MM.1S (cell line): ENCODE measurements at regions not wholly inside any gene's neighbourhood (a gene's known extent, or its start where the extent isn't known, plus 50 kb on each side); places are given as distances from the start of the nearest gene placed in this dataset.

Source experiments
- DNase-seq: peaks from one replicate; pipeline ENCODE4 v3.0.0-alpha.2; 2015
- H2AFZ ChIP-seq: fragments of 300-600 bp; sonication (generic); 2 replicates; pipeline ENCODE4 v1.6.0; 2016; ENCODE audit warnings: antibody characterized with exemption, low read length
- H3F3A ChIP-seq: fragments of 300-600 bp; sonication (generic); 2 replicates; pipeline ENCODE4 v1.6.1; 2016; ENCODE audit warnings: mild to moderate bottlenecking, antibody characterized with exemption, low read length, moderate library complexity, mixed read lengths; ENCODE audit not compliant: insufficient read depth
- H3K27ac ChIP-seq: fragments of 300-600 bp; sonication (generic); 2 replicates; pipeline ENCODE4 v1.5.1; 2016; ENCODE audit warnings: mild to moderate bottlenecking, low read length
- H3K27me3 ChIP-seq: fragments of 300-600 bp; sonication (generic); replicated peaks from 2 replicates; pipeline ENCODE4 v1.6.0; 2016; ENCODE audit warnings: low read length; ENCODE audit not compliant: insufficient read depth
- H3K36me3 ChIP-seq: fragments of 300-600 bp; sonication (generic); replicated peaks from 2 replicates; pipeline ENCODE4 v1.6.1; 2016; ENCODE audit warnings: mild to moderate bottlenecking, low read length, mixed read lengths; ENCODE audit not compliant: insufficient read depth
- H3K4me1 ChIP-seq: fragments of 300-600 bp; sonication (generic); 2 replicates; pipeline ENCODE4 v1.6.1; 2016; ENCODE audit warnings: low read length, mixed read lengths
- H3K4me2 ChIP-seq: fragments of 300-600 bp; sonication (generic); 2 replicates; pipeline ENCODE4 v1.6.0; 2016; ENCODE audit warnings: low read depth, low read length
- H3K4me3 ChIP-seq: fragments of 300-600 bp; sonication (generic); 2 replicates; pipeline ENCODE4 v1.5.1; 2016; ENCODE audit warnings: low read length, mixed read lengths
- H3K79me2 ChIP-seq: fragments of 300-600 bp; sonication (generic); 2 replicates; pipeline ENCODE4 v1.6.1; 2016; ENCODE audit warnings: mixed run types, low read length, mixed read lengths
- H3K9ac ChIP-seq: fragments of 300-600 bp; sonication (generic); 2 replicates; pipeline ENCODE4 v1.6.1; 2016; ENCODE audit warnings: low read length, mixed read lengths
- H3K9me2 ChIP-seq: fragments of 300-600 bp; sonication (generic); replicated peaks from 2 replicates; pipeline ENCODE4 v1.6.1; 2016; ENCODE audit warnings: mild to moderate bottlenecking, low read length, mixed read lengths; ENCODE audit not compliant: insufficient read depth
- H3K9me3 ChIP-seq: fragments of 300-600 bp; sonication (generic); replicated peaks from 2 replicates; pipeline ENCODE4 v1.6.1; 2016; ENCODE audit warnings: mild to moderate bottlenecking, low read length, mixed read lengths; ENCODE audit not compliant: insufficient read depth
- H4K20me1 ChIP-seq: fragments of 300-600 bp; sonication (generic); 2 replicates; pipeline ENCODE4 v1.6.1; 2016; ENCODE audit warnings: mild to moderate bottlenecking, low read length, moderate library complexity, mixed read lengths; ENCODE audit not compliant: insufficient read depth
- EZH2 ChIP-seq: fragments of 300-600 bp; sonication (generic); optimal IDR thresholded peaks from 2 replicates; pipeline ENCODE3; 2017; ENCODE audit warnings: low read depth, mild to moderate bottlenecking, antibody characterized with exemption, low read length, mixed read lengths
- EZH2phosphoT487 ChIP-seq: fragments of 300-600 bp; sonication (generic); IDR thresholded peaks from 2 replicates; pipeline ENCODE4 v1.6.1; 2018; ENCODE audit warnings: antibody characterized with exemption, low read length
- TF ChIP-seq, protein P1 (sequence below): fragments of 300-600 bp; sonication (generic); IDR thresholded peaks from 2 replicates; pipeline ENCODE4 v1.5.1; 2016; ENCODE audit warnings: antibody characterized with exemption, low read length, mixed read lengths

- H3K36me3 ChIP-seq, result no peaks in the 10 kb centered on the region
- H3K27me3 ChIP-seq, result no peaks in the 10 kb centered on the region
- H3K4me1 ChIP-seq, result no peaks in the 10 kb centered on the region
- no peak for DNase-seq
- H3K4me2 ChIP-seq, result no peak overlapping the region
- H2AFZ ChIP-seq, result no peak overlapping the region
- no peak overlapping the region for H3K9ac ChIP-seq
- H3K27ac ChIP-seq, result no peak overlapping the region
- TF ChIP-seq EZH2phosphoT487 (no peak), EZH2 (no peak)
- TF ChIP-seq, protein P1, sequence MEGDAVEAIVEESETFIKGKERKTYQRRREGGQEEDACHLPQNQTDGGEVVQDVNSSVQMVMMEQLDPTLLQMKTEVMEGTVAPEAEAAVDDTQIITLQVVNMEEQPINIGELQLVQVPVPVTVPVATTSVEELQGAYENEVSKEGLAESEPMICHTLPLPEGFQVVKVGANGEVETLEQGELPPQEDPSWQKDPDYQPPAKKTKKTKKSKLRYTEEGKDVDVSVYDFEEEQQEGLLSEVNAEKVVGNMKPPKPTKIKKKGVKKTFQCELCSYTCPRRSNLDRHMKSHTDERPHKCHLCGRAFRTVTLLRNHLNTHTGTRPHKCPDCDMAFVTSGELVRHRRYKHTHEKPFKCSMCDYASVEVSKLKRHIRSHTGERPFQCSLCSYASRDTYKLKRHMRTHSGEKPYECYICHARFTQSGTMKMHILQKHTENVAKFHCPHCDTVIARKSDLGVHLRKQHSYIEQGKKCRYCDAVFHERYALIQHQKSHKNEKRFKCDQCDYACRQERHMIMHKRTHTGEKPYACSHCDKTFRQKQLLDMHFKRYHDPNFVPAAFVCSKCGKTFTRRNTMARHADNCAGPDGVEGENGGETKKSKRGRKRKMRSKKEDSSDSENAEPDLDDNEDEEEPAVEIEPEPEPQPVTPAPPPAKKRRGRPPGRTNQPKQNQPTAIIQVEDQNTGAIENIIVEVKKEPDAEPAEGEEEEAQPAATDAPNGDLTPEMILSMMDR, result no peak
- no peaks in the 10 kb centered on the region for H3K9me2 ChIP-seq
- no peaks in the 10 kb centered on the region for H3K79me2 ChIP-seq
- H4K20me1 ChIP-seq, result no peaks in the 10 kb centered on the region
- H3K9me3 ChIP-seq, result no peaks in the 10 kb centered on the region
- no peak overlapping the region for H3K4me3 ChIP-seq
- no peaks in the 10 kb centered on the region for H3F3A ChIP-seq
These were observed 166.1 kb upstream of the SLIT2 start for GRCh38 chr4:20085653-20086052.

DNA sequence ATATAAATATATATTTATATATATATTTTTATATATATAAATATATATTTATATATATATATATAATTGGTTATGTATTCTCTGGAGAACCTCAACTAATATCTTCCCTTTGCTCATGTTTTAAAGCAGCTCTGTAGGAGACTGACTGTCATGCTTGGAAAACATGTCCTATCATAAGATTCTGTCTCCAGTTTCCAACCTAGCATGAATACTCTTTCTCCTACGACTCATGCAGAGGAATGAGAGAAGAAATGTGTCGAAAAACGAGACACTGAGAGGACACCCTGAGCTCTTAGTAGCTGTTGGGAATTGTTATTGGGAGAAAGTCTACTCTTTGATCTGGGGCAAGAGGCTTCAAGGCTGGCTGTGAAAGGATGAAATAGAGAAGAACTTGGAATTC, 166.5 kb upstream of the SLIT2 start:
- Histone ChIP-seq H3K36me3 (no peaks in the 10 kb centered on the region), H3K9me3 (no peaks in the 10 kb centered on the region), H3K4me1 (no peaks in the 10 kb centered on the region), H3K79me2 (no peaks in the 10 kb centered on the region), H3F3A (no peaks in the 10 kb centered on the region), H3K4me3 (no peak overlapping the region), H3K27me3 (no peaks in the 10 kb centered on the region), H3K9ac (no peak overlapping the region), H3K27ac (no peak overlapping the region), H3K9me2 (no peaks in the 10 kb centered on the region), H2AFZ (no peak overlapping the region), H3K4me2 (no peak overlapping the region), H4K20me1 (no peaks in the 10 kb centered on the region)
- no peak for DNase-seq
- TF ChIP-seq, protein P1, result no peak
- TF ChIP-seq EZH2phosphoT487, result no peak
- no peak for TF ChIP-seq EZH2

GRCh38 chr4:20084488-20084887, 167.2 kb upstream of the SLIT2 start:
- Histone ChIP-seq H3K9me2 (no peaks in the 10 kb centered on the region), H2AFZ (no peak overlapping the region), H3K4me1 (no peaks in the 10 kb centered on the region), H3F3A (no peaks in the 10 kb centered on the region), H3K27ac (no peak overlapping the region), H3K79me2 (no peaks in the 10 kb centered on the region), H3K4me3 (no peak overlapping the region), H3K9me3 (no peaks in the 10 kb centered on the region), H4K20me1 (no peaks in the 10 kb centered on the region), H3K9ac (no peak overlapping the region), H3K4me2 (no peak overlapping the region), H3K36me3 (no peaks in the 10 kb centered on the region), H3K27me3 (no peaks in the 10 kb centered on the region)
- DNase-seq, result no peak
- no peak for TF ChIP-seq EZH2phosphoT487

- H2AFZ ChIP-seq, result no peak overlapping the region
- DNase-seq, result no peak
- H3K4me1 ChIP-seq, result no peaks in the 10 kb centered on the region
- no peaks in the 10 kb centered on the region for H3F3A ChIP-seq
- TF ChIP-seq, protein P1, result no peak
- TF ChIP-seq EZH2, result no peak
- no peak for TF ChIP-seq EZH2phosphoT487
- H3K4me2 ChIP-seq, result no peak overlapping the region
- H3K27ac ChIP-seq, result no peak overlapping the region
- H4K20me1 ChIP-seq, result no peaks in the 10 kb centered on the region
- H3K36me3 ChIP-seq, result no peaks in the 10 kb centered on the region
- no peak overlapping the region for H3K4me3 ChIP-seq
- no peaks in the 10 kb centered on the region for H3K79me2 ChIP-seq
- H3K9ac ChIP-seq, result no peak overlapping the region
- no peaks in the 10 kb centered on the region for H3K9me3 ChIP-seq
- no peaks in the 10 kb centered on the region for H3K27me3 ChIP-seq
- H3K9me2 ChIP-seq, result no peaks in the 10 kb centered on the region
These were observed 173.1 kb upstream of the SLIT2 start for GRCh38 chr4:20078644-20079043.
